GM21717 (cell line): ENCODE measurements at regions not wholly inside any gene's neighbourhood (a gene's known extent, or its start where the extent isn't known, plus 50 kb on each side); places are given as distances from the start of the nearest gene placed in this dataset.

Experiments used
- ATAC-seq: cut with Tn5 transposase; IDR thresholded peaks from one replicate; pipeline ENCODE4 v1.9.1; 2021; ENCODE audit warnings: mild to moderate bottlenecking, moderate library complexity; ENCODE audit not compliant: unreplicated experiment

DNA sequence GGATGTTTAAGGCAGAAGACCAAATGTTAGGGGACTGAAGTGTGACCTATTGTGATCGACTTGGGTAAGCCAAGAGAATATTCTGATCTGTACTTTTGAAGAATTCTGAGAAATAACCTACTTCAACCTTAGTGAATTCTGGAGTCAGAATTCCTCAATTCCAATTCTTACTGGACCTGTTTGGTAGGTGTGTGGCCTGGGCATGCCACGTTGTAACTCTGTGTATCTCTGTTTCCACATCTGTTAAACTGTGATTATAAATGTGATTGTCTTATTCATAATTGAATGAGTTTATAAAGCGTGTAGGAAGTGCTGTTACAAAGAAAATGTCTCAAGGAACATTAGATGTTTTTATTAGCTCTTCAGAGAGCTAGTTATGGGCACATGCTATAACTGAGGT lies 64.5 kb downstream of the TUSC1 start:
- ATAC-seq: no peak

DNA sequence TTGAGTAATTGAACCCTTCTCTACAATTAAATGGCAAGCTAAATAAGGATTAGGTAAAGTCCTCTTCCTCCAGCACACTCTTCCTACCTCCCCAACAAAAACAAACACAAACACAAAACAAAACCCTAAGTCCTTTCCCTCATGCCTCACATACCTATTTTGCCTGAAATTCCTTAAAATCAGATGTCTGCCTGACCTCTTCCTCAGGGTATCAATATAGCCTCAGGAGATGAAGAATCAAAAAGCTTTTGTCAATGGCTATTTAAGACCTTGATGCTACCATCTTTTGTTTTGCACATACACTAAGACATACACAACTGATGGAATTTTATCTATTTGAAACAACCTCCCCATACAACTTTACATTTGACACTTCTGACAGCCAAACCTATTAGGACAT lies 75.1 kb downstream of the TUSC1 start:
- no peak for ATAC-seq

DNA sequence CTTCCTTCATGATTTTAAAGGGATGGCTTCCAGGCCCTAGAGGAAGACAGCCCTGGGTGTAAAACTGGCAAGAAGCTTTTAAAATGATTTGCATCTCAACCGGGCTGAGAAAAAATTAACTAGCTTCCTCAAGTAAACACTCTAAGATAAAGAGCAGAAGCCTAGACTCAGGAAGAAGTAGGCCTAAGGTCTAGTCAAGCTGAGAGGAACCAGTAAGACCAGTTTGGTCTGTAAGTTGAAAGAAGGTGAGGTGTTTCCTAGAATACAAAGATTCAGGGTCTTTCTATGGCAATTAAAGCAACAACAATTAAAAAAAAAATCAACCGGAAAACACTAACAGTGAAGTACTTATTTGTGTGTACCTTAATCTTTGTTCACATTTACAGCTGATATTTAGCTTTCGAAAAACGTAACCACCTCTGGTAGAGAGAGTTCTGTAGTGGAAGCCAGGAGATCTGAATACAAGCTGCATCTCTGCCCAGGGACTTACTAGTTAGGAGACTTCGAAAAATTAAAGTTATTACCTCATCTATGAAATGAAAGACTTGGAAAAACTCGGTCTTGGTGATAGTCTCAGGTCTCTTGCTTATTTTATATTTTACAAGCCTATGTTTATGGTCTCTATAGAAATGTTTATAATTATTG lies 75.7 kb downstream of the TUSC1 start:
- no peak for ATAC-seq

DNA sequence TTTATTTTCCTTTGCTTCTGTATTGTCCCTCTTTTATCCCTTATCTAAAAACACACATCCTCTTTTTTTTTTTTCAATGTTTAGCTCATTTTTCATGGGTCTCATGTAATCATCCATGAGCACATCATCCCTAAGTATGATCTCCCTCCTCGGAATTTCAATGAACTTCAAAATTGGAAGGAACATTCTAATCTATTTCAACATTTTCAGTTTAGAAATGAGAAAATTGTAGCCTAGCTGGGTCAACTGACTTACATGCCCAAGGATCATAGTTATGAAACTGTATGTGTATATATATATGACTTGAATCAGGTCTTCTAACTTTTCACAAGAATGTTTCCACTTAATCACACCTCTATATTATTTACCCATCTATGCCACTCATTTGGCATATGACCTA lies 77.7 kb downstream of the TUSC1 start:
- no peak for ATAC-seq

DNA sequence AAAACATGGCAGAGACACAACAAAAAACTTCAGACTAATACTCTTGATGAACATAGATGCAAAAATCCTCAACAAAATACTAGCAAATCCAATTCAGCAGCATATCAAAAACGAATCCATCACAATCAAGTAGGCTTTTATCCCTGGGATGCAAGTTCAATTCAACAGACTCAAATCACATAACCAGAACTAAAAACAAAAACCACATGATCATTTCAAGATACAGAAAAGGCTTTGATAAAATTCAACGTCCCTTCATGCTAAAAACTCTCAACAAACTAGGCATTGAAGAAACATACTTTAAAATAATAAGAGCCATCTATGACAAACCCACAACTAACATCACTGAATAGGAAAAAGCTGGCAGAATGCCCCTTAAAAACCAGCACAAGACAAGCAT lies 93.6 kb downstream of the TUSC1 start:
- no peak for ATAC-seq

DNA sequence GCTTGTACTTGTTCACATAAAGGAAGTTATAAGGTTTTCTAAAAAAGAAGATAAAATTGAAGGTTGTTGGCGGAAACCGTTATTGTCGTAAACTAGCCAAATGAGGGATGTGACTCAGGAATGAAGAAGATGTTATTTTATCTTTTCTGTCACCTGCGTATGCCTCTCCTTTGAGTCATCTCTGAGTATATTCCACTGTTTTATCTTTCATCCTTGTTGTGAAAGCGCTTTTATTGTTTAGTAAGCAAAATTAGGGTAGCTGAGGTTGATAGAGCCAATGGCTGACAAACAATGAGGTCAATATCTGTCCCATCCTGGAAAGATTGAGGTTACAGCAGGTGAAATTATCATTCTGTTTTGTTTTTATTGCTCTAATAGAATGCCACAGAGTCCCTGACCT lies 105.0 kb downstream of the TUSC1 start:
- no peak for ATAC-seq

DNA sequence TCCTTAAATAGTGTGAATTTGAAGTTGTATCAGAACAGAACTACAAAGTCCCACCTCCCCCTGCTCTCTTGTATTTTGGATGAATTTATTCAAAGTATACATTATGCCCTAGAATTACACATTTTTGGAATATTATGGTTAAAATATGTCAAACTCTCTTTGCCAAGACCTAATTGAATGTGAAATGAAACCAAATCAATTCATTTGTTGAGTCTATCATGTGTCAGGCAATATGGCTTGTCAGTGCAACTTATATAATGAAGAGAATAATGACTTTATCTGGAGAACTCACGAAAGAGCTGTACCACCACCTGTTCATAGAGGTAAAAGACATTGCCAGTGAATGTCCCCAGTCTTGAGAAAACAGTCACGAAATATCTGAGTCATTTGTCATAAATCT lies 106.8 kb downstream of the TUSC1 start:
- no peak for ATAC-seq

DNA sequence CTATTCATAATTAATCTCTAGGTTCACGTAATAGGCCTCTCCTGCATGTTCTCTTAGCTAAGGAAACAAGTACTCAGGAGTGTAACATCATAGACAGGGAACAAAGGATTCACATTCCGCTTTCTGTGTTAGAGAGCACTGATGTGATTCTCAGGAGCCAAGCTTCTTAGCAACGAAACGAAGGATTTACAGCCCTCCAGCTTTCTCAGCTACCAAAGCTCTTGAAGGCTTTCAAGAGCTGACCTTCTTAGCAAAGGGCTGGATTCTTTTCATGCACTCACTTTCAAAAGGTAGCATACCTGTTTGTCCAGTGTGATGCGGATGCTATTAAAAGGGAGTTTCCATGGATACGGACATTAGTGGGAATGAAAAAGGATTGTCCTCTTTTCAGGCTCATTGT lies 107.4 kb downstream of the TUSC1 start:
- no peak for ATAC-seq

DNA sequence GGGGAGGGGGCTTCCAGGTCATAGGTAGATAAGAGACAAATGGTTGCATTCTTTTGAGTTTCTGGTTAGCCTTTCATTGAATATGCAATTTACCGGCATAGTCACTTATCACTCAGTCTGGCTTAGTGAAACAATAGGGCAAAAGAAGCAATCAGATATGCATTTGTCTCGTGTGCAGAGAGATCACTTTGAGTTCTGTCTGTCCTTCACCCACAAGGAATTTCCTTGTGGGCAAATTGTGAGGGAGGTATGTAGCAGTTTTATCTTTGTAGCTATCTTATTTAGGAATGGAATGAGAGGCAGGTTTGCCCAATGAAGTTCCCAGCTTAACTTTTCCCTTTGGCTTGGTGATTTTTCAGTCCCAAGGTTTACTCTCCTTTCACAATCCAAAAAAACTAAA lies 116.1 kb downstream of the TUSC1 start:
- ATAC-seq: no peak

DNA sequence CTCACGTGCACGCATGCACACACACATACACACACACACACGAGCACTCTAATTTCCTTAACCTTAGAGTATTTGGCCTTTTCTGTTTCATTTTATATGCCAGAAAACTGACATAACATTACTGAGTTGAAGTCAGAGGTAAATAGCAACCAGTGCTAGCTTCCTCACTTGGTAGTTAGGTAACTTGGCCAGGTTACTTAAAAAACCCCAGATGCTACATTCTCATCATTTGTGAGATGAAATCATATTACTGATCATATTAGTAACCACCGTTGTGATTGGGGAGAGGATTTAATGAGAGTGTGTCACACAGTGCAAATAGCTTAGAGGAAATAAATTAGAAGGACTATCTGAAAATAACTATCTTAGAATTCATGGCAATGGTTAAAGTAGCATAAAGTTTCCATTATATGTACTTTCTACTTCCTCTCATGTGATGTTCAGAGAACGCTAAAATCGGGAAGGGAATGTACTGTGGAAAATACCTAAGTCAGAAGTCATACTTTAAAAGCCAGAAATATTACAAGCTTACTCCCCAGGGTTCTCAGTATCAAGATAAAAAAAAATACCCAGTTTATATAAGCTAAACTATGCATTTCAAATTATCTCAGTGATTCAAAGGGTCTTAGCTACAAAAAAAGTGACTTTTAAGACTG lies 120.5 kb downstream of the TUSC1 start:
- no peak for ATAC-seq

DNA sequence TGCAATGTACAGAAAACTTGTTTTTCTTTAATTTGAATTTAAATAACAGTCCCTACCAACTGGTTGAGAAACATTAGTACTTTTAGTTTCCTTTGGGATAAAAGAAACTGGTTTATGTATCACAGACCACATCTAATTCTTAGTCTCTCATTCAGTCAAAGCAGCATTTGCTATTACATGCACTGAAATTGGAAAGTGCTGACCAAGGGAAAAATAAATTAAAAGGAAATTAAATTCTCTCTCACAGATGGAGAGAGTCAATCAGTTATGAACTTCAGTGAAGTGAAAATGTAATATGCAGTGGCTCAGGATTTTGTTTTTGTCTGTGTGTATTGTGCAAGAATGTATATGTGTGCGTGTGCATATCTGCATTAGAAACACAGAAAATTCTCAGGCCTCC lies 121.7 kb downstream of the TUSC1 start:
- ATAC-seq: no peak

DNA sequence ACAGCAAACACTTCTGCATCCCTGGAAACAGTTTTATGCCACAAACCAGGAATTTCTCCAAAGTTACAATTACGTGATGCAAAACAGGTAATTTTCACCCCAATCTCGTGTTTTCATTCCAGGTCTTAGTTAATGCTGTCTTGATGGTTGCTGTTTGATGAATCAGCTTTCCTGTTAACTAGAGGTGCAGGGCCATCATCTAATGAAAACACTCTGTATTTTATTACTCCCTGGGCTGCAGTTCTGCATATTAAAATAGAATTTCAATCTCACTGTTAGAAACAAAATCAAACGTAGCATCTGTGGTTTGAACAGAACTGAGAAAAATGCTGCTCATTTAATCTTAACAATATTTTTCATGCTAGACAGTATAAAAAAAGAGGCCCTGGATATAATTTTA lies 129.4 kb downstream of the TUSC1 start:
- no peak for ATAC-seq

DNA sequence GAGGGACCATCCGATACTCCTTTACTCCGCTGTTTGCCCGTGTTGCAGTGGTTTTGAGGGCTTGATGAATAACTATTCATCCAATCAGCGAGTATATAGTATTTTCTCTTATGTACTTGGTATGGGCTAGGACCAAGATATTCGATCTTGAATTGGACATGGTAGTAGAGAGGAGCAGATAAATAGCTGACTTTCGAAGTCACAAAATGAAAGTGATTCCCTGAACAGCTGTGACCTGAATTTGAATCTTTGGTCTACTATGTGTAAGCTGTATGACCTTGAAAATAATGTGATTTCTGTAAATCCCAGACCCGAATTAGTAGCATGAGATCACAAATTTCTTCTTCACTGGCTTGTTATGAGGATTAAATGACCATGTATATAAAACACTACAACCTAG lies 134.4 kb downstream of the TUSC1 start:
- ATAC-seq: no peak

DNA sequence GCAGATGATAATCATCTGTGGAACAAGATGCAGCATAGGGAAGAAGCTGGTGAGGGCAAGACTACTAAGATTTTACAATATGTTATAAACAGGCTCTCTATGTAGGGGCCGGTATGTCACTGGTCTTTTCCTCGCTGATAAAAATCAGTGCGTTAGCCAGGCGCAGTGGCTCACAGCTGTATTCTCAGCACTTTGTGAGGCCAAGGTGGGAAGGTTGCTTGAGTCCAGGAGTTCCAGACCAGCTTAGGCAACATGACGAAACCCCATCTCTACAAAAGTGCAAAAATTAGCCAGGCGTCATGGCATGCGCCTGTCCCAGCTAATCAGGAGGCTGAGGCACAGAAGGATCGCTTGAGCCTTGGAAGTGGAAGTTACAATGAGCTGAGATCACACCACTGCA lies 135.9 kb downstream of the TUSC1 start:
- ATAC-seq: no peak

DNA sequence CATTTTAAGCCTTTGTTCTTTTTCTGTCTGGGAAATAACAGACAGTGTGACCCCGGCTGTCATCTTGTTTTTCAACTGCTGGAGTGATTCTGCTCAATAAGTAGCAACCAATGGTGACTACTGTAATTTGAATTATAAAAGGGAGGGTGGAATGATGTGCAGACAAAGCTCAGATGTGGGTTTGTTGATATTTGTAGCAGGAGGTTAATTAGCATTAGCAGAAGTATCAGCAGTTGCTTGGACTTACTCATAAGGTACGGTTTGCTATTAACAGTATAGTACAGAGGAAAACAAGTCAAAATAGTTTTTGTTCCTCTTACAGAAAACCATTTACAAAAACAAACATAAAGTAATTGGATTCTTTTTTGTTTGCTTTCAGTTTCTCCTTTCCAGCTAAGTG lies 140.4 kb downstream of the TUSC1 start:
- no peak for ATAC-seq

DNA sequence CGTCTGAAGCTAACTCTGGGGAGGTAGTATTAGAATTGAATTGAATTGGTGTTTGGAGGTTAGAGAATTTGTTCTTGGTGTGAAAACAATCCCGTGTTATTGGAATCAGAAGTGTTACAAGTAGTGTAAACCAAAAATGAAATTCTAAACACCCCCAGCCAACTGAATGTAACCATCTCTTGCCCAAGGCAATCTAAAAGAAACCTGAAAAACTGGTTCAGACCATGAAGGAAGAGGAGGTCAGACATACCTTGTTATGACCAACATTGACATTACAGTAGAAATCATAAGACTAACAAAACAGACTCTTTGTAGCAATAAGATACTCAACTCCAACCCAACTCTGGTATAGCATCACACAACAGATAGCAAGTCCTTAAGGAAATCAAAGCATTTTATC lies 159.0 kb downstream of the TUSC1 start:
- no peak for ATAC-seq

DNA sequence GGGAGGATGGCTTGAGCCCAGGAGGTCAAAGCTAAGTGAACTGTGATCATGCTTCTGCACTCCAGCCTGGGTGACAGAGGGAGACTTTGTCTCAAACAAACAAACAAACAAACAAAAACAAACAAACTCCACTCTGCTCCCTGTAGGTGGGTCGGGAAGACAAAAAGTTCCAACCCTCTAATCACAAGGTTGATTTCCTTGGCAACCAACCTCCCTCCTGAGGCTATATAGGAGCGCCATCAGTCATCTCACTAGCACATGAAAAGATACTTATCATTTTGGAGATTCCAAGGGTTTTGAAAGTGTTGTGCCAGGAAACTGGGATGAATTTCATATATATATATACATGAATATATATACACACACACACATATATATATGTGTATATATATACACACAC lies 160.5 kb downstream of the TUSC1 start:
- ATAC-seq: no peak

DNA sequence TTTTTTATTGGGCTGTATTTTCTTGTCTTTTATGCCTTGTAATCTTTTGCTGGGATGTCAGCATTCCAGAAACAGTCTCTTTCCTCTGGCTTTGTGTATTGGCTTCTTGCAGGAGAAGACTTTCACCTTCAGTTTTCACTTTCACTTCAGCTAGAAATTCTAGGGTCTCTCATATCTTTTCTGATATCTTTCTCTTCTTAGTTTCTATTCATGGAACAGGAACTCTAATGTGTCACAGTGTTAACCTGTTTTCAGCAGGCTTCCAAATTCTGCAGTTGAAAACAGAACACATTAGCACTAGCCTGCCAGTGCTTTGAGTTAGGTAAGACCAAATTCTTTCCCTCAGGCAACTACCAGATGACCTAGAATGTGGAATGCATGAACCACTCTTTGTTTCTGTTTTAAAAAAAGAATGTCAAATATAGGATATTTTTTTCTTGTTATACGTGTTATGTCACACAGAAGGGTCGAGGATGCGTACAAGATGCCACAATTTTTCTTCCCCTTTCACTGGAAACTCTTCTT lies 164.7 kb downstream of the TUSC1 start:
- ATAC-seq: no peak

DNA sequence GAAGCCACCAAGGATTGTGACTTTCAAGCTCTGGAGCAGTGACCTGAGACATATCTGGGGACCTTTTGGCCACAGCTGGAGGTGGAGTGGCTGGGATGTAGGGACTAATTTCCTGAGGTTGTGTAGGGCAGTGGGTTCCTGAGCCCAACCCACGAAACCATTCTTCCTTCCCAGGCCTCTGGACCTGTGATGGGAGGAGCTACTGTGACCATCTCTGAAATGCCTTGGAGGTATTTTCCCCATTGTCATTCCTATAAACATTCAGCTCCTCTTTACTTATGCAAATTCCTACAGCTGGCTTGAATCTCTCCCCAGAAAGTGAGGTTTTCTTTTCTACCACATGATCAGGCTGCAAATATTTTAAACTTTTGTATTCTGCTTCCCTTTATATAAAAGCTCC lies 172.6 kb downstream of the TUSC1 start:
- ATAC-seq: no peak

DNA sequence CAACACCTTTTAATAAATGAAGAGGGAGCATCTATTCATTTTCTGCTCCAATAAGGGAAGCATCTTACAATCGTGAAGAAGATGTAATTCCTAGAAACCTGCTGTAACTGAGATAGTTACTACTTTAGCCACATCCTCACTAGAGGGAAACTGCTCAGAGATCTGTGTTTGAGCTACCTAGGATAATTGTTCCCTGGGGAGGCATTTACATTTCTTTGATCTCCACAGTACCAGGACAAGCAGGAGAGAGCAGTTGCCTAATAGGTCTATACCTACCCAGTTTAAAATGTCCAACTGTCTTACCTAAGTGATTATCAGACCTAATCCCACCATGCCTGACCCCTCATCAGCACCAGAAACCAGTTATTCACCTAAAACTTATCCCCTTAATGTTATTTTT lies 196.9 kb downstream of the TUSC1 start:
- ATAC-seq: no peak

DNA sequence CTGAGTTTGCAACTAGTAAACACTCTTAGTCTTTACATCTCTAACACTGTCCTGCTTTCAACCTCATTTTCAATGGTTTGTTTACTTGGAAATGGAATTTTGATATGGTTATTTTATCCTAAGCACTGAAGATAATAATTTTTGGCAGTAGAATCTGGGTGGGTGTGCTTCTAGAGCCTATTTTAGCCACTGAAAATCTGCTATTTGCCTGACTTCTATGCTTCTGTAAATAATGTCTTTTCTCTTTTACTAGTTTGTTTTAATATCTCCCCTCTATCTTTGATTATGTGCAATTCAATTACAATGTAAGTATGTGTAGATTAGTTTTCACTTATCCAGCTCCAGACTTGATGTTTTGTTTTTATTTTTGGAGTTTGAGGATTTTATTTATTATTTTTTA lies 197.5 kb downstream of the TUSC1 start:
- no peak for ATAC-seq

DNA sequence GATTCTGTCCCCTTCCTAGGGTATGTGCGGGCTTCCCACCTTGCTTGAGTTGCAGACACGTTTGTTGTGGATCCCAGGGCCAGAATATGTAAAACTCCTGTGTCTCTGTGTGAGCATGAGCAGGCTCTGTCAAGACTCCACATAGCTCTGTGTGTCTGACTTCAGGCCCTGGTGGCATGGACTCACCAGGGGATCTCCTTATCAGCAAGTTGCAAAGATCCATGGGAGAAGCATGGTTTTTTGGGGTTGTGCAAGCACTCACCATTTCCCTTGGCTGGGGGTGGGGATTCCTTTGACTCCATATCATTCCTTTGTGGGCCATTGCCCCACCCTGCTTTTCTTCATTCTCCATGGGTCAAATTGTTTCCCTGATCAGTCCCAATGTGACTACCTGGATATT lies 205.6 kb downstream of the TUSC1 start:
- no peak for ATAC-seq

DNA sequence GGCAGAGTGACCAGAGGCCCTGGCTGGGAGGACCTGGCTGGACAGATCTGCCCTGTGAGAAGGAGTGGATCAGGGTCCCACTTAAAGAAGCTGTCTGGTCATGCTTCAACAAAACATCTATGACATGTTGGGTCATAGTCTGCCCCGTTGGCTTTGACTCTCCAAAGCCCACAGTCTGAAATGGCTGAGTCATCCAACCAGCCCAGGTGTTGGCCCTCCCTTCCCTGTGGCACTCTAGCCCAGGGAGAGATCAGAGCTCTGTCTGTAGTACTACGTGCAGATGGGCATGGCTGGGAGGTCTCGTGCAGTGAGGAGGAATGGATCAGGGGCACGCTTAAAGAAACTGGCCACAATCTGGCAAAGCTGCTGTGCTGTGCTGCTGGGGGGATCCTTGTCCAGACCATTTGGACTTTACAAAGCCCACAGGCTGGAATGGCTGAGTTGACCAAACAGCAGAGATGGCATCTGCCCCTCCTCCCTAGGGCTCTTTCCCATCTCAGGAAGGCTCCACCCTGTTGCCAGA lies 206.1 kb downstream of the TUSC1 start:
- ATAC-seq: no peak
